SK-N-SH (cell line): ENCODE measurements at regions not wholly inside any gene's neighbourhood (a gene's known extent, or its start where the extent isn't known, plus 50 kb on each side); places are given as distances from the start of the nearest gene placed in this dataset.

Experiments used
- CTCF ChIA-PET: fragments of 300-600, 350-600 bp; formaldehyde crosslinking; extraction: SDS; loops from one replicate; lab custom pipeline; 2021; lab: Yijun Ruan, JAX
- POLR2A ChIA-PET: fragments of 350-600 bp; sonication (Branson Sonifier 250); formaldehyde crosslinking; extraction: SDS; loops from one replicate; lab custom pipeline; 2020; ENCODE audit warnings: antibody characterized with exemption, inconsistent platforms; lab: Yijun Ruan, JAX
- DNase-seq: peaks from one replicate; pipeline ENCODE4 v3.0.0; 2012
- H2AFZ ChIP-seq: fragments of 200-600 bp; sonication (generic); 2 replicates; pipeline ENCODE4 v1.8.1; 2016; ENCODE audit warnings: antibody characterized with exemption, mild to moderate bottlenecking, low read depth
- H3F3A ChIP-seq: fragments of 200-600 bp; sonication (generic); replicated peaks from 2 replicates; pipeline ENCODE3; 2016; ENCODE audit warnings: antibody characterized with exemption, mild to moderate bottlenecking; ENCODE audit not compliant: insufficient read depth
- H3K27ac ChIP-seq, 2 experiments: fragments of 200-500 bp in 1 of 2; fragments of 200-600 bp in 1 of 2; sonication (Bioruptor generic) in 1 of 2; sonication (generic), shearing (Covaris generic) in 1 of 2; 2 replicates each; pipeline versions ENCODE4 v1.5.1 to v1.6.1; 2014 to 2016; ENCODE audit warnings: low read depth in 2 of 2, inconsistent platforms in 1 of 2, low read length in 1 of 2, mild to moderate bottlenecking in 1 of 2, mixed read lengths in 1 of 2
- H3K27me3 ChIP-seq: fragments of 200-600 bp; sonication (generic), shearing (Covaris generic); 2 replicates; pipeline ENCODE4 v1.6.1; 2016; ENCODE audit warnings: mixed run types; ENCODE audit not compliant: insufficient read depth
- H3K36me3 ChIP-seq, 2 experiments: fragments of 200-500 bp in 1 of 2; fragments of 200-600 bp in 1 of 2; sonication (Bioruptor generic) in 1 of 2; sonication (generic) in 1 of 2; replicated peaks in 1 of 2; 2 replicates each; pipeline versions ENCODE3 to v1.5.1; 2014 to 2016; ENCODE audit warnings: low read length in 1 of 2, mild to moderate bottlenecking in 1 of 2; ENCODE audit not compliant: insufficient read depth in 2 of 2, control insufficient read depth in 1 of 2
- H3K4me1 ChIP-seq, 2 experiments: fragments of 200-500 bp in 1 of 2; fragments of 200-600 bp in 1 of 2; sonication (Bioruptor generic) in 1 of 2; sonication (generic), shearing (Covaris generic) in 1 of 2; 2 replicates each; pipeline versions ENCODE4 v1.5.1 to v1.6.1; 2014 to 2016; ENCODE audit warnings: low read depth in 1 of 2, low read length in 1 of 2, mixed run types in 1 of 2; ENCODE audit not compliant: insufficient read depth in 2 of 2, control insufficient read depth in 1 of 2
- H3K4me2 ChIP-seq: fragments of 200-600 bp; sonication (generic), shearing (Covaris generic); 2 replicates; pipeline ENCODE4 v1.6.1; 2017; ENCODE audit warnings: mixed run types
- H3K4me3 ChIP-seq, 2 experiments: fragments of 200-500 bp in 1 of 2; fragments of 200-600 bp in 1 of 2; sonication (Bioruptor generic) in 1 of 2; sonication (generic), shearing (Covaris generic) in 1 of 2; 2 replicates each; pipeline versions ENCODE4 v1.5.1 to v1.8.1; 2014 to 2016; ENCODE audit warnings: low read depth in 2 of 2, inconsistent platforms in 1 of 2, low read length in 1 of 2, mild to moderate bottlenecking in 1 of 2, mixed read lengths in 1 of 2, moderate library complexity in 1 of 2
- H3K79me2 ChIP-seq: fragments of 200-600 bp; sonication (generic); 2 replicates; pipeline ENCODE4 v1.8.1; 2017; ENCODE audit warnings: mild to moderate bottlenecking; ENCODE audit not compliant: insufficient read depth
- H3K9ac ChIP-seq: fragments of 200-600 bp; sonication (generic); 2 replicates; pipeline ENCODE4 v1.6.1; 2017; ENCODE audit warnings: mixed run types
- H3K9me2 ChIP-seq: fragments of 200-600 bp; sonication (generic); 2 replicates; pipeline ENCODE4 v1.6.1; 2017; ENCODE audit warnings: mixed run types
- H3K9me3 ChIP-seq: fragments of 200-600 bp; sonication (generic); 2 replicates; pipeline ENCODE4 v1.6.1; 2017; ENCODE audit warnings: mixed run types, mild to moderate bottlenecking, moderate library complexity
- H4K20me1 ChIP-seq: fragments of 200-600 bp; sonication (generic); 2 replicates; pipeline ENCODE4 v1.6.1; 2017; ENCODE audit warnings: mild to moderate bottlenecking, mixed run types; ENCODE audit not compliant: insufficient read depth
- CHD2 ChIP-seq: fragments of 150-350 bp; IDR thresholded peaks from 2 replicates; pipeline ENCODE4 v1.6.1; 2018; ENCODE audit warnings: low read length; ENCODE audit not compliant: partially characterized antibody
- CTCF ChIP-seq: fragments of 200-600 bp; sonication (generic); IDR thresholded peaks from 2 replicates; pipeline ENCODE4 v1.6.1; 2017; ENCODE audit warnings: antibody characterized with exemption, mild to moderate bottlenecking, moderate library complexity
- EP300 ChIP-seq, 2 experiments: IDR thresholded peaks; 2 replicates each; pipeline versions ENCODE4 v1.4.0 to v1.6.1; 2012; ENCODE audit warnings: borderline replicate concordance in 1 of 2, low read depth in 1 of 2, low read length in 1 of 2
- GABPA ChIP-seq: IDR thresholded peaks from 2 replicates; pipeline ENCODE4 v1.4.0; 2012; ENCODE audit warnings: low read depth, mild to moderate bottlenecking
- MEF2A ChIP-seq: IDR thresholded peaks from 2 replicates; pipeline ENCODE4 v1.4.0; 2012; ENCODE audit warnings: low read depth, borderline replicate concordance
- POLR2AphosphoS5 ChIP-seq: IDR thresholded peaks from 2 replicates; pipeline ENCODE4 v1.6.1; 2012; ENCODE audit warnings: low read depth, low read length
- RAD21 ChIP-seq: IDR thresholded peaks from 2 replicates; pipeline ENCODE4 v1.6.1; 2012; ENCODE audit warnings: mild to moderate bottlenecking, low read length
- RXRA ChIP-seq: IDR thresholded peaks from 2 replicates; pipeline ENCODE4 v1.4.0; 2012; ENCODE audit warnings: low read depth, mild to moderate bottlenecking, borderline replicate concordance
- SIN3A ChIP-seq: IDR thresholded peaks from 2 replicates; pipeline ENCODE4 v1.6.1; 2012; ENCODE audit warnings: low read depth, mild to moderate bottlenecking, low read length, moderate library complexity, borderline replicate concordance
- YY1 ChIP-seq: IDR thresholded peaks from 2 replicates; pipeline ENCODE4 v1.4.0; 2012; ENCODE audit warnings: low read depth, mild to moderate bottlenecking
- WGBS: methylation state at CpG from one replicate; pipeline ENCODE4 v1.1.6; 2017; ENCODE audit warnings: low lambda C conversion rate; 5-methylcytosine and 5-hydroxymethylcytosine counted together
- TF ChIP-seq, protein P1 (sequence below): fragments of 150-350 bp; IDR thresholded peaks from 2 replicates; pipeline ENCODE4 v1.6.1; 2017; ENCODE audit warnings: antibody characterized with exemption, low read length, low read depth, borderline replicate concordance
- TF ChIP-seq, protein P2 (sequence below): IDR thresholded peaks from 2 replicates; pipeline ENCODE4 v1.4.0; 2012; ENCODE audit warnings: low read depth
- TF ChIP-seq, protein P3 (sequence below): IDR thresholded peaks from 2 replicates; pipeline ENCODE4 v1.4.0; 2012; ENCODE audit warnings: low read depth, borderline replicate concordance
- TF ChIP-seq, protein P4 (sequence below): IDR thresholded peaks from 2 replicates; pipeline ENCODE4 v1.4.0; 2012; ENCODE audit warnings: low read depth, borderline replicate concordance

DNA sequence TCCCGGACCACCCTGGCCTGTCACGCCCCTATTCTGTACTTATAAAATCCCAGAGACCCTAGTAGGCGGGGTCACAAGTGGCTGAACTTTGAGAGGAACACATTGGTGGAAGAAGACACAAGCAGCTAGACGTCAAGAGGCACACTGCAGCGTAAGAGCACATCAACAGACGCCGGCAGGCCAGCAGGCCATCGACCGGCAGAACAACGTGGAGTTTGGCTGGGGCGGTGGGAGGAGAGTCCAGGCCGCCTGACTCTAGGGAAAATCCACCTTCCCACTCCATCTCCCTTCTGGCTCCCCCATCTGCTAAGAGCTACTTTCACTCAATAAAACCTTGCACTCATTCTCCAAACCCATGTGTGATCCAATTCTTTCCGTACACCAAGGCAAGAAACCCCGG is 601.8 kb upstream of the CDH2 start:
- no peak for DNase-seq
- no peak overlapping the region for H3K4me2 ChIP-seq
- no peak overlapping the region for H3K9ac ChIP-seq
- H3K27ac ChIP-seq = no peak overlapping the region
- H3K9me2 ChIP-seq = no peaks in the 10 kb centered on the region
- no peaks in the 10 kb centered on the region for H3K79me2 ChIP-seq
- H4K20me1 ChIP-seq = no peaks in the 10 kb centered on the region
- no peaks in the 10 kb centered on the region for H3K9me3 ChIP-seq
- H2AFZ ChIP-seq = no peak overlapping the region
- no peaks in the 10 kb centered on the region for H3K4me1 ChIP-seq
- no peaks in the 10 kb centered on the region for H3K27me3 ChIP-seq
- no peaks in the 10 kb centered on the region for H3F3A ChIP-seq
- no peaks in the 10 kb centered on the region for H3K36me3 ChIP-seq
- WGBS = 98% methylated on average over 14 of the region's 14 CpGs
- CTCF ChIA-PET = interaction anchor here (0.6 kb wide), 1 partner anchor 355 kb away, joined by 3 read pairs; no protein-coding TSS in a partner anchor
- H3K4me3 ChIP-seq = no peak overlapping the region
- no peak for TF ChIP-seq POLR2AphosphoS5
- TF ChIP-seq CHD2 = no peak
- no peak for TF ChIP-seq RXRA
- TF ChIP-seq GABPA = no peak
- TF ChIP-seq, all 33 proteins: peak for 0
- POLR2A ChIA-PET = no interaction called here

GRCh38 chr18:28777756-28778155 is 600.8 kb upstream of the CDH2 start:
- WGBS = 87% methylated on average over 1 of the region's 1 CpG
- ChIA-PET CTCF (no interaction called here), POLR2A (no interaction called here)
- no peaks in the 10 kb centered on the region for H3K79me2 ChIP-seq
- H4K20me1 ChIP-seq = no peaks in the 10 kb centered on the region
- H3K9me2 ChIP-seq = no peaks in the 10 kb centered on the region
- H3K9me3 ChIP-seq = no peaks in the 10 kb centered on the region
- H3K27me3 ChIP-seq = no peaks in the 10 kb centered on the region
- H3K27ac ChIP-seq = no peak overlapping the region
- H3K4me3 ChIP-seq = no peak overlapping the region
- DNase-seq = no peak
- TF ChIP-seq RAD21 (no peak), EP300 (IDR thresholded peaks at IDR 0.05; ENCODE audit: borderline replicate concordance in 1 of 2, low read depth in 1 of 2, low read length in 1 of 2) (no peak), SIN3A (no peak), CTCF (no peak), YY1 (no peak), MEF2A (no peak)
- TF ChIP-seq, protein P1, sequence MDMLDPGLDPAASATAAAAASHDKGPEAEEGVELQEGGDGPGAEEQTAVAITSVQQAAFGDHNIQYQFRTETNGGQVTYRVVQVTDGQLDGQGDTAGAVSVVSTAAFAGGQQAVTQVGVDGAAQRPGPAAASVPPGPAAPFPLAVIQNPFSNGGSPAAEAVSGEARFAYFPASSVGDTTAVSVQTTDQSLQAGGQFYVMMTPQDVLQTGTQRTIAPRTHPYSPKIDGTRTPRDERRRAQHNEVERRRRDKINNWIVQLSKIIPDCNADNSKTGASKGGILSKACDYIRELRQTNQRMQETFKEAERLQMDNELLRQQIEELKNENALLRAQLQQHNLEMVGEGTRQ = no peak
- TF ChIP-seq, protein P2, sequence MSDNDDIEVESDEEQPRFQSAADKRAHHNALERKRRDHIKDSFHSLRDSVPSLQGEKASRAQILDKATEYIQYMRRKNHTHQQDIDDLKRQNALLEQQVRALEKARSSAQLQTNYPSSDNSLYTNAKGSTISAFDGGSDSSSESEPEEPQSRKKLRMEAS = no peak
- TF ChIP-seq, protein P3, sequence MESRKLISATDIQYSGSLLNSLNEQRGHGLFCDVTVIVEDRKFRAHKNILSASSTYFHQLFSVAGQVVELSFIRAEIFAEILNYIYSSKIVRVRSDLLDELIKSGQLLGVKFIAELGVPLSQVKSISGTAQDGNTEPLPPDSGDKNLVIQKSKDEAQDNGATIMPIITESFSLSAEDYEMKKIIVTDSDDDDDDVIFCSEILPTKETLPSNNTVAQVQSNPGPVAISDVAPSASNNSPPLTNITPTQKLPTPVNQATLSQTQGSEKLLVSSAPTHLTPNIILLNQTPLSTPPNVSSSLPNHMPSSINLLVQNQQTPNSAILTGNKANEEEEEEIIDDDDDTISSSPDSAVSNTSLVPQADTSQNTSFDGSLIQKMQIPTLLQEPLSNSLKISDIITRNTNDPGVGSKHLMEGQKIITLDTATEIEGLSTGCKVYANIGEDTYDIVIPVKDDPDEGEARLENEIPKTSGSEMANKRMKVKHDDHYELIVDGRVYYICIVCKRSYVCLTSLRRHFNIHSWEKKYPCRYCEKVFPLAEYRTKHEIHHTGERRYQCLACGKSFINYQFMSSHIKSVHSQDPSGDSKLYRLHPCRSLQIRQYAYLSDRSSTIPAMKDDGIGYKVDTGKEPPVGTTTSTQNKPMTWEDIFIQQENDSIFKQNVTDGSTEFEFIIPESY = no peak
- TF ChIP-seq, protein P4, sequence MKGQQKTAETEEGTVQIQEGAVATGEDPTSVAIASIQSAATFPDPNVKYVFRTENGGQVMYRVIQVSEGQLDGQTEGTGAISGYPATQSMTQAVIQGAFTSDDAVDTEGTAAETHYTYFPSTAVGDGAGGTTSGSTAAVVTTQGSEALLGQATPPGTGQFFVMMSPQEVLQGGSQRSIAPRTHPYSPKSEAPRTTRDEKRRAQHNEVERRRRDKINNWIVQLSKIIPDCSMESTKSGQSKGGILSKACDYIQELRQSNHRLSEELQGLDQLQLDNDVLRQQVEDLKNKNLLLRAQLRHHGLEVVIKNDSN = no peak
- H3K4me2 ChIP-seq = no peak overlapping the region
- no peak overlapping the region for H3K9ac ChIP-seq
- no peaks in the 10 kb centered on the region for H3K36me3 ChIP-seq
- H3K4me1 ChIP-seq = no peaks in the 10 kb centered on the region
- no peaks in the 10 kb centered on the region for H3F3A ChIP-seq
- H2AFZ ChIP-seq = no peak overlapping the region
